ENCODE measurements at regions not wholly inside any gene's neighbourhood (a gene's known extent, or its start where the extent isn't known, plus 50 kb on each side); places are given as distances from the start of the nearest gene placed in this dataset.

DNA sequence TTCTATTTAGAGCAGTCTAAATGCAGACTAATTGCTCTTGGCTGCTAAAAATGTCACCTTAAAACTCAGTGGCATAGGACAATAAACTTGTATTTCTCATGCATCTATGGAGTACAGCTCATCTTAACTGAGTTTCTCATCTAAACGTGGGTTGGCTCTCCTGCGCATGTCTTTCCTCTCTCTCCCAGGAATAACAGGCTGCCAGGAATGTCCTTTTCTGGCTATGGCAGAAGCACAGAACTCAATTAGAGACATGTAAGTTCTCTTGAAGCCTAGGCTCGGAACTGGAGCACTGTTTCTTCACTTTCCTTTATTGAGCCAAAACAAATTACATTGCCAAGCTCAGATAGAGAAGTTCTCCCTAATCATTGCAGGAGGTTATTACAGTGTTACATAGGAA, 722.3 kb upstream of the FLRT2 start:
- TF ChIP-seq EZH2 (IDR thresholded peaks at IDR 0.05; ENCODE audit: borderline replicate concordance, low read length) = no peak
- TF ChIP-seq, protein P1, sequence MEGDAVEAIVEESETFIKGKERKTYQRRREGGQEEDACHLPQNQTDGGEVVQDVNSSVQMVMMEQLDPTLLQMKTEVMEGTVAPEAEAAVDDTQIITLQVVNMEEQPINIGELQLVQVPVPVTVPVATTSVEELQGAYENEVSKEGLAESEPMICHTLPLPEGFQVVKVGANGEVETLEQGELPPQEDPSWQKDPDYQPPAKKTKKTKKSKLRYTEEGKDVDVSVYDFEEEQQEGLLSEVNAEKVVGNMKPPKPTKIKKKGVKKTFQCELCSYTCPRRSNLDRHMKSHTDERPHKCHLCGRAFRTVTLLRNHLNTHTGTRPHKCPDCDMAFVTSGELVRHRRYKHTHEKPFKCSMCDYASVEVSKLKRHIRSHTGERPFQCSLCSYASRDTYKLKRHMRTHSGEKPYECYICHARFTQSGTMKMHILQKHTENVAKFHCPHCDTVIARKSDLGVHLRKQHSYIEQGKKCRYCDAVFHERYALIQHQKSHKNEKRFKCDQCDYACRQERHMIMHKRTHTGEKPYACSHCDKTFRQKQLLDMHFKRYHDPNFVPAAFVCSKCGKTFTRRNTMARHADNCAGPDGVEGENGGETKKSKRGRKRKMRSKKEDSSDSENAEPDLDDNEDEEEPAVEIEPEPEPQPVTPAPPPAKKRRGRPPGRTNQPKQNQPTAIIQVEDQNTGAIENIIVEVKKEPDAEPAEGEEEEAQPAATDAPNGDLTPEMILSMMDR (IDR thresholded peaks at IDR 0.05; ENCODE audit: low read length) = no peak
- H3K27ac ChIP-seq (ENCODE audit: low read depth, low read length, poor library complexity, severe bottlenecking) = no peak overlapping the region

DNA sequence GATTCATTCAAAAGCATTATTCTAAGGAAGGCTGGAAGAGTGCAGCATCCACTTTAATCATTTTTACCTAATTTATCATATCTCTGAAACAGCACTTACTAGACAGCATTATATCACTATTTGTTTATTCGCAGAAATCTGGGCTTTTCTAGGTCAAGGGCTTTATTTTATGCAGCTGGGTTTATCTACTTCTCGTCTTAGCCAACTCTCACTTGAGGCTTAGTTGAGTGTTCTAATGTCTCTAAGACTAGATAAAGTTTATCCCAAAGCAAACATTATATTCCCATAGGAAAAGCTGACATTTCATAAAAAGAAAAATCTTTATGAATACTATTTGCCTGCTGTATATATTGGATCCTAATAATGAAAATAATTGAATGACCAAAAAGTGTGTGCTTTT, 720.8 kb upstream of the FLRT2 start:
- H3K4me1 ChIP-seq (ENCODE audit: insufficient read depth, low read length, severe bottlenecking) = no peaks in the 10 kb centered on the region
- no peaks in the 10 kb centered on the region for H3F3A ChIP-seq (ENCODE audit: insufficient read depth, low read length)
- no peaks in the 10 kb centered on the region for H4K20me1 ChIP-seq (ENCODE audit: insufficient read depth, low read length)
- no peak overlapping the region for H3K27ac ChIP-seq (ENCODE audit: low read depth, low read length, poor library complexity, severe bottlenecking)
- no peak overlapping the region for H3K4me2 ChIP-seq (ENCODE audit: low read length)
- no peaks in the 10 kb centered on the region for H3K9me3 ChIP-seq (ENCODE audit: low read length)
- H3K4me3 ChIP-seq (ENCODE audit: low read depth, low read length, poor library complexity, severe bottlenecking) = no peak overlapping the region
- no peak overlapping the region for H3K9ac ChIP-seq (ENCODE audit: low read length)
- H3K36me3 ChIP-seq (ENCODE audit: insufficient read depth, low read length) = no peaks in the 10 kb centered on the region
- no peak overlapping the region for H2AFZ ChIP-seq (ENCODE audit: low read length)
- TF ChIP-seq, protein P1 (IDR thresholded peaks at IDR 0.05; ENCODE audit: low read length) = no peak
- TF ChIP-seq EZH2 (IDR thresholded peaks at IDR 0.05; ENCODE audit: borderline replicate concordance, low read length) = no peak
- H3K9me2 ChIP-seq (ENCODE audit: low read depth, low read length) = no peaks in the 10 kb centered on the region
- no peaks in the 10 kb centered on the region for H3K27me3 ChIP-seq (ENCODE audit: insufficient read depth, low read length)
- H3K79me2 ChIP-seq (ENCODE audit: insufficient read depth, low read length) = no peaks in the 10 kb centered on the region

More for the DNA sequence above, 722.3 kb upstream of the FLRT2 start:
- Histone ChIP-seq H2AFZ (ENCODE audit: low read length) (no peak overlapping the region), H3F3A (ENCODE audit: insufficient read depth, low read length) (no peaks in the 10 kb centered on the region), H3K4me1 (ENCODE audit: insufficient read depth, low read length, severe bottlenecking) (no peaks in the 10 kb centered on the region), H3K4me2 (ENCODE audit: low read length) (no peak overlapping the region), H3K79me2 (ENCODE audit: insufficient read depth, low read length) (no peaks in the 10 kb centered on the region), H3K9me3 (ENCODE audit: low read length) (no peaks in the 10 kb centered on the region), H4K20me1 (ENCODE audit: insufficient read depth, low read length) (no peaks in the 10 kb centered on the region), H3K36me3 (ENCODE audit: insufficient read depth, low read length) (no peaks in the 10 kb centered on the region), H3K4me3 (ENCODE audit: low read depth, low read length, poor library complexity, severe bottlenecking) (no peak overlapping the region), H3K27me3 (ENCODE audit: insufficient read depth, low read length) (no peaks in the 10 kb centered on the region), H3K9me2 (ENCODE audit: low read depth, low read length) (no peaks in the 10 kb centered on the region), H3K9ac (ENCODE audit: low read length) (no peak overlapping the region)

DNA sequence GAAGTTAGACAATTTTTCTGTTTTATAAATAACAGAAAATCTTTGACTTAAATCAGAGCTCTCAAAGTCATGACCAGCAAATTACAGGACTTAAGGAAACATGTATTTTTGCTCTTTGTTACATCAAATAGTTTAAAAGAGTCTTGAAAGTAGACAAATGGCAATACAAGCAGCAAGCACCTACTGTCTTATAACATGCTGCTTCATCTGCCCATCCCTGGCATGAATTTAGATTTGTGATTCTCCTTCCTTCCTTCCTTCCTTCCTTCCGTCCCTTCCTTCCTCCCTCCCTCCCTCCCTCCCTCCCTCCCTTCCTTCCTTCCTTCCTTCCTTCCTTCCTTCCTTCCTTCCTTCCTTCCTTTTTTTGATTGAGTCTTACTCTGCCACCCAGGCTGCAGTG, 715.6 kb upstream of the FLRT2 start:
- TF ChIP-seq, protein P1 (IDR thresholded peaks at IDR 0.05; ENCODE audit: low read length) = no peak
- no peak for TF ChIP-seq EZH2 (IDR thresholded peaks at IDR 0.05; ENCODE audit: borderline replicate concordance, low read length)
- Histone ChIP-seq H3K4me2 (ENCODE audit: low read length) (no peak overlapping the region), H3K9me3 (ENCODE audit: low read length) (no peaks in the 10 kb centered on the region), H3K36me3 (ENCODE audit: insufficient read depth, low read length) (no peaks in the 10 kb centered on the region), H2AFZ (ENCODE audit: low read length) (no peak overlapping the region), H3K27ac (ENCODE audit: low read depth, low read length, poor library complexity, severe bottlenecking) (no peak overlapping the region), H4K20me1 (ENCODE audit: insufficient read depth, low read length) (no peaks in the 10 kb centered on the region), H3K4me1 (ENCODE audit: insufficient read depth, low read length, severe bottlenecking) (no peaks in the 10 kb centered on the region), H3K27me3 (ENCODE audit: insufficient read depth, low read length) (no peaks in the 10 kb centered on the region), H3F3A (ENCODE audit: insufficient read depth, low read length) (no peaks in the 10 kb centered on the region), H3K79me2 (ENCODE audit: insufficient read depth, low read length) (no peaks in the 10 kb centered on the region), H3K9ac (ENCODE audit: low read length) (no peak overlapping the region), H3K9me2 (ENCODE audit: low read depth, low read length) (no peaks in the 10 kb centered on the region), H3K4me3 (ENCODE audit: low read depth, low read length, poor library complexity, severe bottlenecking) (no peak overlapping the region)
